ENCODE measurements at regions not wholly inside any gene's neighbourhood (a gene's known extent, or its start where the extent isn't known, plus 50 kb on each side); places are given as distances from the start of the nearest gene placed in this dataset.
"Not testable (repeated sequence)": the region's sequence is repeated elsewhere in the genome, so short reads cannot be mapped to it uniquely, and the experiment has no call there.

GRCh38 chr17:51347851-51348584 lies 87.7 kb downstream of the UTP18 start:
- FAIRE-seq (no peak), DNase-seq (ENCODE audit: low spot score) (no peak)

DNA sequence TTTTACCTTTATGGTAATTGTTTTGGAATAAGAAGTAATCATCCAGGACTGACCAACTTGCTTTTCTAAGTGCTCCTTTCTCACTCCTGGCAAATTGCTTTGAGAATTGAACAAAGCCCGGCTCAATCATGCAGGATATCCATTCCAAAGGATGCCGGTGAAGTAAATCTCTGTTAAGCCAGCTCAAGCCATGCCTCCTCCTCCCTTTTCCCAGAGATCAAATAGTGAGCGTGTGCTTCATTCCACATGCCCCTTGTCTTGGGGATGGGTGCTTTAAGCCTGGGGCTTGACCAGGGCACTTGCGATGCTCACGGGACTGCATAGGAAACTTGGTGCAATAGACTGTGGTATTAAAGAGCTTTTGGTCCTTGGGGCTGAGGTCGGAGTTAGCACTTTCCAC lies 90.7 kb downstream of the UTP18 start:
- FAIRE-seq (no peak), DNase-seq (ENCODE audit: low spot score) (no peak)

GRCh38 chr17:51351890-51352289 lies 91.5 kb downstream of the UTP18 start:
- no peak for DNase-seq (ENCODE audit: low spot score)
- FAIRE-seq = no peak

DNA sequence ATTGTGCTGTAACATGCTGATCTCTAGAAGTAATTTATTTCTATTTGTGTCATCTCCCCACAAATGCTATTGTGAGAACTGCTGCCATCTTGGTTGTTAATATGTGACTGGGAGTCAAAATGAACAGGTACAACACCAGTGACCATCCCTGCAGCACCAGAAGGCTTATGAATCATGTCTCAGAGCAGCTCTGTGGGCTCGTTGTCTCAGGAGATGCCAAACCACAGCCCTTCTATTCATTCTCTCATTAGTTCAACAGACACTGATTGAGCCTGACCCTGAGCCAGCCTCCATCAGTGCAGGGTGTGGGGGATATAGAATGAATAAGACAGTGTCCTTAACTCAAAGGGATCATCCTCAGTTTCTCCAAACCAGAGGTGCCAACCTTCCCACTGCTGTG lies 92.5 kb downstream of the UTP18 start:
- DNase-seq (ENCODE audit: low spot score) (no peak), FAIRE-seq (no peak)

DNA sequence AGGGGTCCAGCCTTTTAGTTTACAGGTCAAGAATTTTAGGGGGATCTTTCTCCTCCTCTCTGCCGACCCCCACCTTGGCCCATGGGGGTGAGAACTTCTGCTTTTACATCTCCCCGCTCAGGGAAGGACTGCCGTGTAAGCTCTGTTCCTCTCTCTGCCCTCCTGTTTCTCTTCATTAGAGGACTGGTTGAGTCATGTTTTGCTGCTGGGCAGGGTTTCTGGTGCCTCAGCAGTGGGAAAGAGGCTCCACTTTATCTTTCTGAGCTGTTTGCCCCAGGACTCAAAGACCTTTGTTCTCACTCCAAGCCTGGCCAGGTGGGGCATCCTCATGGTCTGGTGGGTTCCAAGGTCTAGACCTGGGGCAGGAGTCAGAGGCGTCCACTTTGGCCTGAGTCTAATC lies 93.0 kb downstream of the UTP18 start:
- FAIRE-seq (no peak), DNase-seq (ENCODE audit: low spot score) (no peak)

DNA sequence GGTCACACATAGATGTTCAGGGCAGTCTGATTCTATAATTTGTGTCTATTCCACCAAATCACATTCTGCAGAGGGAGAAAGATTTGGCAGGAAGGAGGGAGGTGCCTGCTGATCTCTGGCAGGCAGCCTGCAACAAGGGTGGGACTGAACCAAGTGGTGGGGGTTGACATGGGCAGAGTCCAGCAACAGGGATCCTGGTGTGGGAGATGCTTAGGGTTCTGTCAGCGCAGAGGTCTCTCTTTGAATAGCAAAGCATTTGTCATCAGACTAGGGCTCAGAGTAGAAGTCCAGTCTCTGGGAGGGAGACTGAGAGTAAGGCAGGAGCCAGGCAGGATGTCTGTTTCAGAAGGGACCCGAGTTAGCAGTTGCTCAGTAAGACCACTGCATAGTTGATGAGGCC lies 94.6 kb downstream of the UTP18 start:
- no peak for DNase-seq (ENCODE audit: low spot score)
- FAIRE-seq = no peak

DNA sequence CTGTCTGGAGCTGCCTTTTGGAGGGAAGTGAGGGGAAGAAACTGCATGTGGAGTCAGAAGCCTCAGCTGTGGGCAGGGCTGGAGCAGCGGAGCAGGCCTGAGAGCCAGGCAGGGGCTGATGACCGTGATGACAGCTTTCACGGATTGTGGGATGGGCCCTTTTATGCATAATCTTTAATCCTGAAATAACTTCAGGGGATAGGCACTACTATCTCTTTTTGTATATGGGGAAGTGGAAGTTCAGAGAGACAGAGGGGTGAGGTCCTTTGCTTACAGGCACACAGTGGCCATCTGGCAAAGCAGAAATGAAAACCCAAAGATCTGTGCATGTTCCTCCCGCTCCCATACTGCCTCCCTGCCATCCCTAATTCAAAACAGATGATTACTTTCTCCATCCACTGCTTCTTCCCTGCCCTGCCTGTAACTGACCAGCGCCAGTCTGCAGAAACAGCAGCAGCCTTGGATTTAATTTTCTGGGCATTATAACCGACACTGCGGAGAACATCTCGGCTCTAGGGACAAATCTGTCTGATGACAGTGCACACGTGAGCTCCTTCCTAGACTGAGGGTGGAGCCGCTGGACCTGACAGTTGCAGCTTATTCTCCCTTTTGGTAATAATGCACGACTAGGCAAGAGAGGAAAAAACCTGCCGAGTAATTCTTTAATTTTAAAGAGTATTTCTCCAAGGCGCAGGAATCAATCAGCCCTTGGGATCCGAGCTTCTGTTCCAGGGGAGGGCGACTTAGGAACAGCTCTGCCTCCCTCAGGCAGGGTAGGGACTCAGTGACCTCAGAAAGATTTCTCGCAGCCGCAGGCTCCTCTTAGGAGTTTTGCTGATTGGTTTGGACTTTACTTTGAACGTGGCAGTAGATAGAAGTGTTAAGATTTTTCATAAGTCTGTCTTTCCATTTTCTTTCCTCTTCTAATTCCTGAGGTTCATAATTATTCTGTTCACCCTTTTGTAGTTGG lies 95.4 kb downstream of the UTP18 start:
- DNase-seq (ENCODE audit: low spot score) (no peak), FAIRE-seq (no peak)

GRCh38 chr17:51359055-51359454 lies 98.7 kb downstream of the UTP18 start:
- FAIRE-seq (no peak), DNase-seq (ENCODE audit: low spot score) (no peak)

DNA sequence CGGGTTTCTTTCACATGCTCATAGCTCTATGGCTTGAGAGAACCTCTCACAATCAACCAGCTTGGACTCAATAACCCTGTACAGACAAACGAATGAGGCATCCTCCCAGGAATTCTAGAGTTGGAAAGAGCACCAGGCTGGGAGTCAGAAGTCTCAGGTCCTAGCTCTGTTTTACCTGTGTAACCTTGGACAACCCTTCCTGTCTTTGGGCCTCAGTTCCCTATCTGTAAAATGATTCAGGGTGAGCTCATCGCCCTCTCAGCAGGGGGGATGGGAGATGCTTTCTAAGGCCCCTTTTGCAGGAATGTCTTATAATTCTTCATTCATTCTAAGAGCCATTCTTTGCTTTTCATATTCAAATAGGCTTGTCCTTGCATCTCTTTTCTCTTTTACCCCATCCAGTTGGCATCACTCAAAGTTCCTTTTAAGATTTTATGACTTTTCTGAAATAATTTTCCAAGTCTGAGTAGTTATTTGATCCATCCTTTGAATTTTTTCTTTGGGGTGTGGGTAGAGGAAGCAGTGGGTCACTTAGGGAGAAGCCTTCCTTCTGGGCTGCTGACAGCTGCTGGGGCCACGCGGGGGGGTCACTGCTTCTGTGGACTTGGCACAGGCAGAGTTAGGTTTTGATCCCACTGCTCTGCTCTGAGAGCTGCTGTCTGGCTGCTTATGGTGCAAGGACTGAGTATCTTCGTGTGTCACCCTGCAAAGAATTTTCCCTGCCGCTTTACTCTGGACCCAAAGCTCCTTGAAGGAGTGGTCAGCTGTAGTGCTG lies 102.7 kb downstream of the UTP18 start:
- DNase-seq (ENCODE audit: low spot score) (peak; percentile 9), FAIRE-seq (no peak)

DNA sequence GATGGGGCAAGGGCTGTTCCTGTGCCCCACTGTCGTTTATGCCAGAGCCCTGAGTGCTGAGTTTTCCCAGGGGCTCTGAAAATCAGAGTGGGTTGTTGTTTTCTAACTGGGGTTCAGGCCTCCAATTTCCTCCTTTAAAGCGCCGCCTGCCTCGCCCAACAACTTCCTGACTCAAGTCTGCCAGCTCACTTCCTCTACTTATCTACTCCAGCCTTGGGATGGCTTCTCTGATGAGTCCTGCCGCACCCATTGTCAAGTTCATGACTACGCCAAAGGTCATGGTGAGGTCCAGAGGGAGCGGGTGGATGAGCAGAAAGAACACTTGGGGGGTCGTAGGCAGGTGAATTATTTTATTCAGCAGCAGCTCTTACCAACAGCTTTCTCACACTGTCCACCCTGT lies 104.7 kb downstream of the UTP18 start:
- FAIRE-seq = no peak
- DNase-seq (ENCODE audit: low spot score) = no peak

GRCh38 chr17:51366866-51367265 lies 106.5 kb downstream of the UTP18 start:
- FAIRE-seq (no peak), DNase-seq (ENCODE audit: low spot score) (no peak)

- FAIRE-seq = not testable (repeated sequence)
Observed at GRCh38 chr17:51367836-51368235, 107.5 kb downstream of the UTP18 start.

DNA sequence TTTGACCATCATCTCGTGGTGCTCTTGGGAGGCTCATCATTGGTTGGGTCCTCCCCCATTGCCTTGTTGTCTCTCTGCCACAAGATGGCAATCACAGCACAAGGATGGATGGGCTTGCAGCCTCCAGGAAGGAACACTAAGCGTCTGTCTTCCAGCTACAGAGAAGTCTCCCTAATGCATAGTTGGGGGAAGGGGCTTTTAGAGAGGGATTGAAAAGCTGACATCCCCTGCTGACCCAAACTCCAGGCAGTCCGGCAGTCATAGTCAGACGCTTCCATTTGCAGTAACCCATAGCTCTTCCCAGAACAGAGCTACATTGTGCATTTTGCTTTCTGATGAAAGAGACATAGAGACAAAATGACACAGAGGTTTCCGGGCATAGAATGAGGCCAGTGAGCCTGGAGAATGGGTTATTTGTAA lies 111.4 kb downstream of the UTP18 start:
- FAIRE-seq = no peak
- DNase-seq (ENCODE audit: low spot score) = peak; percentile 66

More at GRCh38 chr17:51367836-51368235, 107.5 kb downstream of the UTP18 start:
- not testable (repeated sequence) for DNase-seq (ENCODE audit: low spot score)

GRCh38 chr17:51372345-51373004 lies 112.1 kb downstream of the UTP18 start:
- DNase-seq (ENCODE audit: low spot score) = peak; percentile 73
- no peak for FAIRE-seq

- DNase-seq (ENCODE audit: low spot score) = no peak
- FAIRE-seq = no peak
Observed at GRCh38 chr17:51373489-51374152, 113.3 kb downstream of the UTP18 start.

DNA sequence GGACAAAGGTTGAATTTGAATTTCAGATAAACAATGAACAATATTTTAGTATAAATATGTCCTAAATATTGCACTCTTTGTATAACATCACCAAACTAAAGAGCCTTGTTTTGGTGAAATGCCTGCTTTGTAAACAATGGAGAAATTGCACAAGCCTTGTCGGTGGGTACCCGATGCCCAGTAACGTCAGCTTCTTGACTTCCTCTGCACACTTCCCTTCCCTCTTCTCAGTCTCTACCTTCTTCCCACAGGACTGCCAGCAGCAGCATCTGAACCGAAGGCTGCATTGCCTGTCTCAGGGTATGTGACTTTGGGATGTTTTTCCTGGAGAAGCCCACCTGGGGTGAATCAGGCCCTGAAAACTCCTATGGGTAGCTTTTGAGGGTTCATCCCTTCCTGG lies 113.9 kb downstream of the UTP18 start:
- FAIRE-seq (no peak), DNase-seq (ENCODE audit: low spot score) (no peak)

DNA sequence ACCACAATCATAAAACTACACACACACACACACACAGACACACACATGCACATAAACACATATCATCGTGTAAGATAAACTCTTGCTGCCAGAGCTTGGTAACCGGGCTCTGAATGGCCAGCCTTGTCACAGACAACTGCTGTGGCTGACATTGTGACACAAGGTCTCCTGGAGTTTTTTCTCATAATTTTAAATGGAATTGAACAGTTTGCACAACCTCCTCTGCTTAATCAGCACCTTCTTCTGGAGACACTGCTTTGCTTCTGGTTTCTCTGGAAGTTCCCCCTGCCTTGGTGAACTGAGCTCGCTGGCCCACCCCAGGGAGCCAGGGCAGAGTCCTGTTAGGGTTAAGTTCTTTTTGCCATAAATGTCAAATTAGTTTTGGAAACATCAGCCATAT lies 115.4 kb downstream of the UTP18 start:
- FAIRE-seq = no peak

DNA sequence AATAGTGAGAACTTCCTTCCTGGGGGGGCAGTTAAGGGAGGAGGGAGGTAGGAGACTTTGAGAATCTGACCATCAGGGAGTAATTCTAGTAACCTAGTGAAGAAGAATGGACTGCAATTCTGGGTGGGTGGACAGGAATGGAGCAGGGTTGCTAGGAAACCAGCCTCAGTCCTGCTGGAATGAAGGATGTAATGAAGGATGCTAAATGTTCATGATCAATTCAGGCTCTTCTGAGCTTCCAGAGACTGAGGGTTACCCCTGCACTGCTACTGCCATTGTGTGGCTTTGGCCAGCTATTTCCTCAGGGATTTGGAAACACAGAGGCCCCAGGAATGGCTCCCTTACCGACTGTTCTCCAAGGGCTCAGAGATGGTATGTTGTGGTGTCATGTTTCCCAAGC lies 116.4 kb downstream of the UTP18 start:
- DNase-seq (ENCODE audit: low spot score) (no peak), FAIRE-seq (no peak)

More for the DNA sequence above, 115.4 kb downstream of the UTP18 start:
- DNase-seq (ENCODE audit: low spot score) = no peak

DNA sequence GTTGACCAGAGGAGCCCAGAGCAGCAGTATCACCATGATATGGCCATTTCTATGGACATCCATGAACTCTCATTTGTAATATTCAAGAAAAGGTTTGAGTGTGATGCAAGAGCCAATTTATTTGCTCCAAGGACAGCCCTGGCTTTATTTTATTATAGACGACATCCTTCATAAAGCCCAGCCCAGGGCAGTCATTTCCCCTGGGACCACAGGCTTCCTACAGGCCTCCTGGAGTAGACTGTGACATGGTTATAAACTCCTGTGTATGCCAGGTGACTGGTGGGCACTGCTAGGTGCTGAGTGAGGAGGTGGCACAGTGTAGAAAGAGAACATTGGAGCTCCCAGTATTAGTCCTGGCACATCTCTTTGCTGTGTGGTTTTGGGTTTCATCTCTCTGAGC lies 120.9 kb downstream of the UTP18 start:
- FAIRE-seq = no peak
- no peak for DNase-seq (ENCODE audit: low spot score)

GRCh38 chr17:51385208-51385607 lies 124.9 kb downstream of the UTP18 start:
- no peak for FAIRE-seq
- DNase-seq (ENCODE audit: low spot score) = no peak

DNA sequence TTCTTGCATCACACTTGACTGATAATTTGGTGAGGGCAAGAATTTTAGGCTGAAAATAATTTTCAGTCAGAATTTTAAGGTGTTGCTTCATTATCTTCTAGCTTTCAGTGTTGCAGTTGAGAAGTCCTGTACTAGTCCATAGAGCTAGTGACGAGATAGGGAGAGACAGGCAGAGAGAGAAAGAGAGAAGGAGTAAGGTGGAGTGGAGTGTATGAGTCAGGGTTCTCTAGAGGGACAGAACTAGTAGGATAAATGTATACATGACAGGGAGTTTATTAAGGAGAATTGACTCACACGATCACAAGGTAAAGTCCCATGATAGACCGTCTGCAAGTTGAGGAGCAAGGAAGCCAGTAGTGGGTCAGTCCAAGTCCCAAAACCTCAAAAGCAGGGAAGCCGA lies 127.2 kb downstream of the UTP18 start:
- DNase-seq (ENCODE audit: low spot score) (no peak), FAIRE-seq (no peak)
